ENCODE measurements at regions not wholly inside any gene's neighbourhood (a gene's known extent, or its start where the extent isn't known, plus 50 kb on each side); places are given as distances from the start of the nearest gene placed in this dataset.

DNA sequence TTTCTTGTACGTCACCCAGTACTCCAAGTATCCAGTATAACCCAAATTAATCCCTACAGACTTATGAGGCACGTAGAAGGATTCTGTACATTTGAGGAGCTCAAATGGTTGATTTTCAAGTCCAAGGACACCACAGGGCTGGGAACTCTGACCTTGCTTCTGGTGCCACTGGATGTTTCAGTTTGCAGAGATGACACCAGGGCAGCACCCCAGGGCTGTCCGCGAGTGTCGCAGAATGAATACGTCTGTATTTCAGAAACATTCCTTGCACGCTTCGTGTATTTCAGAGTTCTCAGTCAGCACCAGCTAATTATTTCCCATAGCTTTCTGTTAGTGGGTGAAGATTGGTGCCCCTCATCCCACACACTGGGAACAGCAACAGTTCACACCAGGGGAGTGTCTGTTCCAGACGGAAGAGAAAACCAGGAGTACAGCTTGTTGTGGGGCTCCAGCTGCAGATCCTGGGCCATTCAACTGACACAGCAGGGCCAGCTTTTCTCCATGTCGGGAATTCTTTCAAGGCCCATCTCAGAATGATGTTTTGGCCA, 159.2 kb downstream of the RHOU start:
- H3K4me2 ChIP-seq = no peak overlapping the region
- peaks cover 0 to 13% (median 4%) of the 10 kb centered on the region in 10 experiments; a peak in 9 of 20 replicates for H3K4me1 ChIP-seq
- H3K27ac ChIP-seq = no peak overlapping the region
- H3K36me3 ChIP-seq = no peaks in the 10 kb centered on the region
- no peaks in the 10 kb centered on the region for H3K9me3 ChIP-seq (replicated peaks in 1 of 11)
- H3K27me3 ChIP-seq = no peaks in the 10 kb centered on the region
- no peak overlapping the region for H3K4me3 ChIP-seq
- H3K9ac ChIP-seq = no peak overlapping the region
- TF ChIP-seq Cebpa-rat (IDR thresholded peaks at IDR 0.05) = no peak
- H4K20me1 ChIP-seq = no peaks in the 10 kb centered on the region

DNA sequence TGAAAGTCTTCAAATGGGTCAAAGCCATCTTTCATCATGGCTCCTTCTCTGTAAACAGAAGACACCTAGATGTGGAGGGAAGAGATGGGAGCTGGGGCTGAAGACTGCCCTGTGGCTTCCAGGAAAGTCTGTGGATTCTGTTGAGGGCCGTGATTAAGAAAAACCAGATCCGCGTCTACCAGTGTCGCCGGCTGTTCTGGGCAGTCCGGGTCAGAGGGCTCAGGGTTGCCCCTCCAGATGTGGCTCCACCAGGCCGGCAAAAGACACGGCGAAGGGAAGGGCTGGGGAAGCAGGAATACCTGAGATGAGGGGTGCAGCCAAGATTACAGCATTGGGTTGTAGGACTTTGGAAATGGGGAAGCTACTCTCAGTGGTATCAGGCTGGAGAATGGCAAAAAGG, 162.6 kb downstream of the RHOU start:
- Histone ChIP-seq H4K20me1 (no peaks in the 10 kb centered on the region), H3K4me3 (no peak overlapping the region), H3K27me3 (no peaks in the 10 kb centered on the region), H3K36me3 (no peaks in the 10 kb centered on the region), H3K4me2 (peak overlapping the region in 3 of 11 experiments; percentile 47 to 72 (median 59); a peak in 5 of 22 replicates), H3K4me1 (peaks cover 1 to 13% (median 5%) of the 10 kb centered on the region in 10 experiments; a peak in 18 of 20 replicates), H3K27ac (no peak overlapping the region), H3K9ac (no peak overlapping the region), H3K9me3 (replicated peaks in 1 of 11) (no peaks in the 10 kb centered on the region)
- no peak for TF ChIP-seq Cebpa-rat (IDR thresholded peaks at IDR 0.05)

- H3K4me1 ChIP-seq = peaks cover 8 to 16% (median 11%) of the 10 kb centered on the region in 10 experiments
- H3K9me3 ChIP-seq (replicated peaks in 1 of 11) = no peaks in the 10 kb centered on the region
- TF ChIP-seq Cebpa-rat (IDR thresholded peaks at IDR 0.05) = no peak
- no peaks in the 10 kb centered on the region for H4K20me1 ChIP-seq
- H3K4me2 ChIP-seq = peak overlapping the region in 5 of 11 experiments; percentile 26 to 72 (median 47); a peak in 7 of 22 replicates
- H3K9ac ChIP-seq = no peak overlapping the region
- no peak overlapping the region for H3K4me3 ChIP-seq
- H3K27ac ChIP-seq = no peak overlapping the region
- no peaks in the 10 kb centered on the region for H3K36me3 ChIP-seq
- no peaks in the 10 kb centered on the region for H3K27me3 ChIP-seq
Observed at GRCh38 chr1:228898582-228898992, 163.3 kb downstream of the RHOU start.

- Histone ChIP-seq H3K27ac (no peak overlapping the region), H3K4me3 (no peak overlapping the region), H4K20me1 (no peaks in the 10 kb centered on the region), H3K36me3 (no peaks in the 10 kb centered on the region), H3K9ac (no peak overlapping the region), H3K4me1 (peaks cover 13 to 24% (median 17%) of the 10 kb centered on the region in 10 experiments), H3K4me2 (no peak overlapping the region), H3K9me3 (replicated peaks in 1 of 11) (no peaks in the 10 kb centered on the region), H3K27me3 (no peaks in the 10 kb centered on the region)
- no peak for TF ChIP-seq Cebpa-rat (IDR thresholded peaks at IDR 0.05)
Observed at GRCh38 chr1:228899421-228899956, 164.2 kb downstream of the RHOU start.

- Histone ChIP-seq H3K36me3 (no peaks in the 10 kb centered on the region), H3K9me3 (replicated peaks in 1 of 11) (no peaks in the 10 kb centered on the region), H3K27ac (no peak overlapping the region), H3K4me3 (no peak overlapping the region), H3K27me3 (no peaks in the 10 kb centered on the region), H3K9ac (no peak overlapping the region), H3K4me2 (no peak overlapping the region), H4K20me1 (no peaks in the 10 kb centered on the region), H3K4me1 (peaks cover 13 to 24% (median 17%) of the 10 kb centered on the region in 10 experiments)
- no peak for TF ChIP-seq Cebpa-rat (IDR thresholded peaks at IDR 0.05)
Observed at GRCh38 chr1:228900099-228900885, 165.0 kb downstream of the RHOU start.

GRCh38 chr1:228900886-228901392, 165.7 kb downstream of the RHOU start:
- Histone ChIP-seq H3K27ac (no peak overlapping the region), H3K4me3 (no peak overlapping the region)

GRCh38 chr1:228901936-228902681, 166.8 kb downstream of the RHOU start:
- Histone ChIP-seq H3K9me3 (replicated peaks in 1 of 11) (no peaks in the 10 kb centered on the region), H3K27ac (no peak overlapping the region), H3K9ac (no peak overlapping the region), H3K4me1 (peaks cover 13 to 36% (median 30%) of the 10 kb centered on the region in 10 experiments), H3K4me2 (no peak overlapping the region), H3K27me3 (no peaks in the 10 kb centered on the region), H3K36me3 (no peaks in the 10 kb centered on the region), H3K4me3 (no peak overlapping the region), H4K20me1 (no peaks in the 10 kb centered on the region)
- no peak for TF ChIP-seq Cebpa-rat (IDR thresholded peaks at IDR 0.05)

More at GRCh38 chr1:228900886-228901392, 165.7 kb downstream of the RHOU start:
- Histone ChIP-seq H3K9ac (no peak overlapping the region), H4K20me1 (no peaks in the 10 kb centered on the region), H3K4me1 (peaks cover 13 to 28% (median 22%) of the 10 kb centered on the region in 10 experiments), H3K4me2 (no peak overlapping the region), H3K36me3 (no peaks in the 10 kb centered on the region), H3K9me3 (replicated peaks in 1 of 11) (no peaks in the 10 kb centered on the region), H3K27me3 (no peaks in the 10 kb centered on the region)
- no peak for TF ChIP-seq Cebpa-rat (IDR thresholded peaks at IDR 0.05)

DNA sequence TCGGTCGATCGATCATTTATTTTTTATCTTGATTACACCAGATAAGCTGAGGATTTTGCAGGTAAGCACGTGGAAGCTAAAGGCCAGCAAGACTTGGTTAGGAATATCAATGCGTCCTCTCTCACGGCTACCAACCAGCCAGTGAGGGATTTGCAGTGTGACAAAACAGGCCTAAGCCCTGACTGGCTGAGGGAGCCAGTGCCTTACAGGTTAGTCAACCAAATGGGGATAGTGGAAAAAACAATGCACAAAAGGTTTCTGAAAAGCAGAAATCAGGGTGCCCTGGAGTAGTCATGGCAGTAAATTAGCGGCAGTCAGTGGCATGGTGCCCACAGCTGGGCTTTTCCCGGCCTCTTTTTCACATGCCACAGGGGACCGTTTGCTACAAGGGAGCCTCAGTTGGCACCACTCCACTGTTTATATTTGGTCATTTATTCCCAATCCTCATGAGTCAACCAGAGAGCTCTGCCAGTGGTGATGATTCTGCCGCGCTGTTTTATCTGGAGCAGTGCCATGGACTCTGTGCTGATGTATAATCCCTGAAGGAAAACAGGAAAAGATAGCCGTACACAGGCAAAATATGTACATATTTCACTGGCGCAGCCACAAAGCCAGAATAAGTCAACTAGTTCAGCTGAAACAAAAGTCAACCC, 167.6 kb downstream of the RHOU start:
- Histone ChIP-seq H3K4me3 (no peak overlapping the region), H3K36me3 (no peaks in the 10 kb centered on the region), H3K9me3 (replicated peaks in 1 of 11) (peaks cover 0 to 2% (median 0%) of the 10 kb centered on the region in 11 experiments; a peak in 2 of 22 replicates), H3K4me1 (peaks cover 11 to 36% (median 30%) of the 10 kb centered on the region in 10 experiments), H3K27ac (no peak overlapping the region), H4K20me1 (no peaks in the 10 kb centered on the region), H3K9ac (no peak overlapping the region), H3K27me3 (no peaks in the 10 kb centered on the region), H3K4me2 (peak overlapping the region in 9 of 11 experiments; percentile 4 to 69 (median 56); a peak in 18 of 22 replicates)
- no peak for TF ChIP-seq Cebpa-rat (IDR thresholded peaks at IDR 0.05)
